Activated CD4-positive, alpha-beta T cell treated with anti-CD3 and anti-CD28 coated beads, Interleukin-2, amount 10 ng/mL, durations not matched to agents 7 days and 5 days (primary cell): ENCODE measurements at regions not wholly inside any gene's neighbourhood (a gene's known extent, or its start where the extent isn't known, plus 50 kb on each side); places are given as distances from the start of the nearest gene placed in this dataset.

ENCODE experiments used
- CTCF ChIA-PET: fragments of 350-600 bp; sonication (Branson Sonifier 250); formaldehyde crosslinking; loops from one replicate; lab custom pipeline; 2021; ENCODE audit warnings: antibody characterized with exemption; lab: Charles Lee
- POLR2A ChIA-PET: fragments of 350-600 bp; sonication (Branson Sonifier 250); formaldehyde crosslinking; loops from one replicate; lab custom pipeline; 2021; ENCODE audit warnings: antibody characterized with exemption; lab: Charles Lee
- DNase-seq: peaks from one replicate; pipeline ENCODE4 v3.0.0-alpha.2; 2020
- H3K27ac Mint-ChIP-seq: one replicate; pipeline ENCODE4 v1.8.0; 2021; ENCODE audit warnings: mild to moderate bottlenecking, moderate library complexity, mixed read lengths
- H3K27me3 Mint-ChIP-seq: one replicate; pipeline ENCODE4 v1.8.0; 2021; ENCODE audit warnings: mixed read lengths
- H3K36me3 Mint-ChIP-seq: one replicate; pipeline ENCODE4 v1.8.0; 2021; ENCODE audit warnings: low read depth, mixed read lengths
- H3K4me1 Mint-ChIP-seq: one replicate; pipeline ENCODE4 v1.8.0; 2021; ENCODE audit warnings: mixed read lengths
- H3K4me3 Mint-ChIP-seq: one replicate; pipeline ENCODE4 v1.8.0; 2021; ENCODE audit warnings: mild to moderate bottlenecking, moderate library complexity, mixed read lengths
- H3K9me3 Mint-ChIP-seq: one replicate; pipeline ENCODE4 v1.8.0; 2021; ENCODE audit warnings: mixed read lengths

DNA sequence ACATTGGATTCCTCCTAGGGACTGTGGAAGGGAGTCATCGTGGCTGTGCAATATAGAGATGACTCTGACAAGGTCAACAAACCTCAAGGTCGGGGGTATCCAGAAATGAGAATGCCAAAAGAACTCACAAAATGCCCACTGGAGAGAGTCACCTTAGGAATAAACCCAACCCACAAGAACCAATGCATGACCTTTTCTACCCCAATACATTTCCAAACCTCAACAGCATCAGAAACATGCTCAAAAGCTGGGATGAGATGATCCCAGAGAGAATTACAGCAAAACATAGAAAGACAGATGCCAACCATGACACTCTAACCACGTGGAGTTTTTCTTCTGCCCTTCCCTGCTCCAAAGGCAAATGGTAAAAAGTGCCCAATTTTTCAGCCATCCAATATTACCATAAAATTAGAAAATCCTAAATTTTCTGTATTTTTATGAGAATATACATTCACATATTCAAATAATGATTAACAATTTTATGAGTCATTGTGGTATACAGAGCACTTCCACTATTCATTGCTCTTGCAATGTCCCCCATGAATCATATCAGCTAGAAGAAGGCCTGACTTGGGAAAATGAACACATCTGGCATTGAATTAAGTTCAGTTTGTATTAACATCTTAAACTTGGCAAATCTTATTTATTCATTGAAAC, 88.2 kb upstream of the PALMD start:
- ChIA-PET CTCF (no interaction called here), POLR2A (no interaction called here)
- Mint-ChIP-seq H3K4me1 (no peaks in the 10 kb centered on the region), H3K27me3 (peaks cover 4% of the 10 kb centered on the region), H3K4me3 (no peak overlapping the region), H3K36me3 (no peaks in the 10 kb centered on the region), H3K27ac (no peak overlapping the region), H3K9me3 (no peaks in the 10 kb centered on the region)
- DNase-seq, result no peak

GRCh38 chr1:99559166-99559565, 86.7 kb upstream of the PALMD start:
- no peaks in the 10 kb centered on the region for H3K9me3 Mint-ChIP-seq
- H3K27ac Mint-ChIP-seq, result no peak overlapping the region
- peaks cover 2% of the 10 kb centered on the region for H3K27me3 Mint-ChIP-seq
- POLR2A ChIA-PET, result no interaction called here
- CTCF ChIA-PET, result no interaction called here
- H3K4me1 Mint-ChIP-seq, result no peaks in the 10 kb centered on the region
- no peak for DNase-seq
- H3K4me3 Mint-ChIP-seq, result no peak overlapping the region
- no peaks in the 10 kb centered on the region for H3K36me3 Mint-ChIP-seq

DNA sequence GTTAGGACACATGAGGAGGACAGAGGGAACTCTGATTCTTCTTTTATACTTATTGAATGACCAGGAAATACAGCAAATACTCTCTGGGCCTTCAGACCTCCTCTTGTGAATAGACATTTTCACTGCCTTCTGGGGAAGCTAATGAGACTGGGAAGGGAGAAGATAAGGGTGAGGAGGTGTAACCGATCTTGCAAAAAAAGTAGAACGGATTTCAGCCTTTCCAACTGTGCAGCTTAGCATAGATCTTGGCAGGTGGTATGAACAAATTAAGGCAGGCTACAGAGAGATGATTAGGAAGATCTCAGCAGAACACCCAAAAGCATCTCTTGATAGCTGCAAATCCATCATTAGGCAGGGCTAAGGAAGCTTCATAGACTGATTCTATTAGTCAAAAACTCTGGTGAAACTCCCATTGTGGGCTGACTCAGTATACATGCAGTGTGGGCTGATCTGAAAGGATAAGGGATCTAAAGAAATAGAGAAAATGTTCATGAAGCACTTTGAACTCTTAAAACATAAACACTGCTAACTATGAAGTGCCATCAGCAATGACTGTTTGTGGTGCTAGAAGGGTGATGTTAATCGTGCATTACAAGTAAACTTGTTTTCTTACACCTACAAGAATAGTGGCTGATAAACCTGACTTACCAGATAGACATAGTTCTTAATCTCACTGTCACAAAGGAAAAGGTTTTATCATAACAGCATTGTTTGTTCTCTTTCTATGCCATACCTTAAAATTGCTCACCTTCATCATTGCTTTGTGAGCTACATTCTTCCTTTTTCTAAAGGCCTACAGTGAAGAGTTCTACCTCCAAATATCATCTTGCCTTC, 85.5 kb upstream of the PALMD start:
- no peaks in the 10 kb centered on the region for H3K27me3 Mint-ChIP-seq
- ChIA-PET POLR2A (no interaction called here), CTCF (no interaction called here)
- no peaks in the 10 kb centered on the region for H3K36me3 Mint-ChIP-seq
- no peaks in the 10 kb centered on the region for H3K4me1 Mint-ChIP-seq
- no peaks in the 10 kb centered on the region for H3K9me3 Mint-ChIP-seq
- H3K4me3 Mint-ChIP-seq, result no peak overlapping the region
- no peak for DNase-seq
- no peak overlapping the region for H3K27ac Mint-ChIP-seq

DNA sequence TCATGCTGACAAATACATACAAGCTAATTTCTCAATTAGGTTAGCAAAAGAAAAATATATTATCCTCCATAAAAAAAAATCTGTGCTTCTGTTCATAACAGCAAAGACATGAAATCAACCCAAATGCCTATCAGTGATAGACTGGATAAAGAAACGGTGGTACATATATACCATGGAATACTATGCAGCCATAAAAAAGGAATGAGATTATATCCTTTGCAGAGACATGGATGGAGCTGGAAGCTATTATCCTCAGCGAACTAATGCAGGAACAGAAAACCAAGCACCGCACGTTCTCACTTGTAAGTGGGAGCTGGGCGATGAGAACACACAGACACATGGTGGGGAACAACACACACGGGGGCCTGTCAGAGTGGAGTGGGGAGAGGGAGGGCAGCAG, 84.0 kb upstream of the PALMD start:
- ChIA-PET CTCF (interaction anchor here (0.5 kb wide), 1 partner anchor 838 kb away, joined by 4 read pairs; no protein-coding TSS in a partner anchor), POLR2A (no interaction called here)
- no peak overlapping the region for H3K4me3 Mint-ChIP-seq
- no peak for DNase-seq
- H3K9me3 Mint-ChIP-seq, result no peaks in the 10 kb centered on the region
- no peaks in the 10 kb centered on the region for H3K36me3 Mint-ChIP-seq
- no peaks in the 10 kb centered on the region for H3K4me1 Mint-ChIP-seq
- H3K27ac Mint-ChIP-seq, result no peak overlapping the region
- H3K27me3 Mint-ChIP-seq, result peaks cover 2% of the 10 kb centered on the region

GRCh38 chr1:99565606-99566289, 80.2 kb upstream of the PALMD start:
- Mint-ChIP-seq H3K4me3 (no peak overlapping the region), H3K27ac (no peak overlapping the region), H3K9me3 (no peaks in the 10 kb centered on the region), H3K36me3 (no peaks in the 10 kb centered on the region), H3K4me1 (no peaks in the 10 kb centered on the region), H3K27me3 (peaks cover 8% of the 10 kb centered on the region)
- no peak for DNase-seq
- ChIA-PET CTCF (interaction anchor here (1.2 kb wide), 1 partner anchor 341 kb away, joined by 3 read pairs; no protein-coding TSS in a partner anchor), POLR2A (no interaction called here)

GRCh38 chr1:99566290-99567021, 79.5 kb upstream of the PALMD start:
- DNase-seq, result no peak
- H3K27ac Mint-ChIP-seq, result no peak overlapping the region
- POLR2A ChIA-PET, result no interaction called here

DNA sequence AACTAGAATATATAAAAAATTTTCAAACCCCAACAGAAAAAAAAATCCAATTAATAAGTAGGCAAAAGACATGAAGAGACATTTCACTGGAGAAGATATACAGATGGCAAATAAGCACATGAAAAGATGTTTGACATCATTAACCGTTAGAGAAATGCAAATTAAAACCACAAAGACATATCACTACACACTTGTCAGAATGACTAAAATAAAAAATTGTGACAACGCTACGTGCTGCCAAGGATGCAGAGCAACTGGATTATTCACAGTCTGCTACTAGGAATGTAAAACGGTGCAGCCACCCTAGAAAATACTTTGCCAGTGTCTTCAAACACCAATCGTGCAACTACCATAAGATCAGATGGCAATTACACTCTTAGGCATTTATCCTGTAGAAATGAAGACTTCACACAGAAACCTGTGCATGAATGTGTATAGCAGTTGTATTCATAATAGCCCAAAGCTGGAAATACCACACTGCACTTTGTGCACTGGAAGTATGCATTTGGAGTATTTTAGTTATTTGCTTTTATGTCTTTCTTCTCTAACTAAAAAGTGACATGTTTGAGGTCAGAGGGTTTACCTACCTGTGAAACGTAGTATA, 75.3 kb upstream of the PALMD start:
- H3K36me3 Mint-ChIP-seq, result no peaks in the 10 kb centered on the region
- ChIA-PET POLR2A (no interaction called here), CTCF (no interaction called here)
- H3K4me3 Mint-ChIP-seq, result no peak overlapping the region
- peaks cover 13% of the 10 kb centered on the region for H3K27me3 Mint-ChIP-seq
- no peak overlapping the region for H3K27ac Mint-ChIP-seq
- no peak for DNase-seq
- no peaks in the 10 kb centered on the region for H3K4me1 Mint-ChIP-seq
- H3K9me3 Mint-ChIP-seq, result no peaks in the 10 kb centered on the region

More at GRCh38 chr1:99566290-99567021, 79.5 kb upstream of the PALMD start:
- Mint-ChIP-seq H3K36me3 (no peaks in the 10 kb centered on the region), H3K4me3 (no peak overlapping the region), H3K4me1 (no peaks in the 10 kb centered on the region), H3K9me3 (no peaks in the 10 kb centered on the region), H3K27me3 (peaks cover 8% of the 10 kb centered on the region)
- CTCF ChIA-PET, result interaction anchor here (1.2 kb wide), 1 partner anchor 342 kb away, joined by 3 read pairs; no protein-coding TSS in a partner anchor

DNA sequence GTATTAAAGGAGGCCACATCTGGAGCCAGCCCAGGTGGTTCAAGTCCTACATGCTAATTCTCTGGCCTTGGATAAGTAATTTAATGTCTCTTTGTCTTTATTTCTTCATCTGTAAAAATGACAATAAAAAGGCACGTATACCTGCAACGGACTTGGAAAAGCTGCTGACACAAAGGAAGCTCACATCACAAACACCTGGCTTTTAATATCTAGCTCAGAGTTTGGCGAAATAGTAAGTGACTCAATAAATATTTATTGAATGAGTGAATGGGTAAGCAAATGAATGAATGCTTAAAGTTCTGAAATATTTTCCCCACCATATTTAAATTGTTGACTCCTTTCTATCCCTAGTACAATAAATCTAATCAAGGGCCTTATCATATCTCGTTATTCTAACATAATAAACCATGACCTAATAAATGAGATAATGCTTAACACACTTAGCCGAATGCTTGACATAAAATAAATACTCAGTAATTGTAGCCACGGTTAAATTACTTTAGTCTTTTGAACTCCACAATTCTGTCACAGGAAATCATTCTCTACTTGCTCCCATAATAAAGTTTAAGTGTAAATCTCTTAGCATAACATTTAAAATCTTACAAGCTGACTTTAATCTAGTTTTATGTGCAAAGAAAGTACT, 74.7 kb upstream of the PALMD start:
- Mint-ChIP-seq H3K4me3 (no peak overlapping the region), H3K27ac (no peak overlapping the region)
- POLR2A ChIA-PET, result no interaction called here

GRCh38 chr1:99573431-99574217, 72.3 kb upstream of the PALMD start:
- CTCF ChIA-PET, result no interaction called here
- DNase-seq, result no peak
- POLR2A ChIA-PET, result no interaction called here
- H3K4me3 Mint-ChIP-seq, result no peak overlapping the region
- H3K27ac Mint-ChIP-seq, result no peak overlapping the region
- no peaks in the 10 kb centered on the region for H3K9me3 Mint-ChIP-seq
- H3K36me3 Mint-ChIP-seq, result no peaks in the 10 kb centered on the region
- peaks cover 10% of the 10 kb centered on the region for H3K27me3 Mint-ChIP-seq
- H3K4me1 Mint-ChIP-seq, result no peaks in the 10 kb centered on the region

More for the DNA sequence above, 74.7 kb upstream of the PALMD start:
- Mint-ChIP-seq H3K36me3 (no peaks in the 10 kb centered on the region), H3K4me1 (no peaks in the 10 kb centered on the region), H3K27me3 (peaks cover 13% of the 10 kb centered on the region), H3K9me3 (no peaks in the 10 kb centered on the region)
- no peak for DNase-seq
- CTCF ChIA-PET, result no interaction called here

GRCh38 chr1:99577313-99577712, 68.6 kb upstream of the PALMD start:
- H3K36me3 Mint-ChIP-seq, result no peaks in the 10 kb centered on the region
- peaks cover 7% of the 10 kb centered on the region for H3K27me3 Mint-ChIP-seq
- no peak for DNase-seq
- no peaks in the 10 kb centered on the region for H3K9me3 Mint-ChIP-seq
- ChIA-PET CTCF (no interaction called here), POLR2A (no interaction called here)
- no peaks in the 10 kb centered on the region for H3K4me1 Mint-ChIP-seq
- no peak overlapping the region for H3K4me3 Mint-ChIP-seq
- H3K27ac Mint-ChIP-seq, result no peak overlapping the region

DNA sequence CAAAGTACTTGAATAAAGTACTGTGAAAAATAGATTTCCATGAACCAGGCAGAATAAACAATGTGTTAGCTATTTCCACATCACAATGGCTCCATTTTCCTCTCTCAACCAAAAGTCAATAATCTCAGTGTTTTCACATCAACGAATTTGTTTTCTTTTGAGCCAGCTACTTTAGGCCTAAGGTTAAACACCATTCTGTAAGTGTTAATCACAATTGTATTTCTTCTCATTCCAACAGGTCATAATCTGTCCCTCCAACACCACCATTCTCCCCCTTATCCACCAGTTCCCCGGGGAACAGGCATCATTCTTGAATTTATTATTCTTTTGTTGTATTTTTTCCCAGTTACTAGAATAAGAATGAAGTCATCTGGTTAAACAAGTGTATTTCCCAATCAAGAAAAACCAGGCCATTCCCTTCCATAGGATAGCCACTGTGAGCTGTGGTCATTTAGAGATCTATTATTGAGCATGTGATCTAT, 66.2 kb upstream of the PALMD start:
- no peak for DNase-seq
- Mint-ChIP-seq H3K9me3 (no peaks in the 10 kb centered on the region), H3K27ac (no peak overlapping the region), H3K4me3 (no peak overlapping the region), H3K4me1 (no peaks in the 10 kb centered on the region), H3K27me3 (peaks cover 5% of the 10 kb centered on the region), H3K36me3 (no peaks in the 10 kb centered on the region)
- POLR2A ChIA-PET, result no interaction called here
- CTCF ChIA-PET, result interaction anchor here (1.3 kb wide), 1 partner anchor 10 kb away, joined by 4 read pairs; no protein-coding TSS in a partner anchor
